GM18861 (cell line): ENCODE measurements at regions not wholly inside any gene's neighbourhood (a gene's known extent, or its start where the extent isn't known, plus 50 kb on each side); places are given as distances from the start of the nearest gene placed in this dataset.
"Not testable (repeated sequence)": the region's sequence is repeated elsewhere in the genome, so short reads cannot be mapped to it uniquely, and the experiment has no call there.

Experiments used
- ATAC-seq: cut with Tn5 transposase; IDR thresholded peaks from one replicate; pipeline ENCODE4 v1.9.1; 2021; ENCODE audit not compliant: unreplicated experiment

- ATAC-seq, result no peak
These were observed 405.9 kb upstream of the MAGEB16 start for GRCh38 chrX:35392232-35392631.

- no peak for ATAC-seq
These were observed 391.8 kb upstream of the MAGEB16 start for GRCh38 chrX:35406386-35406785.

- no peak for ATAC-seq
These were observed 381.4 kb upstream of the MAGEB16 start for GRCh38 chrX:35416782-35417181.

DNA sequence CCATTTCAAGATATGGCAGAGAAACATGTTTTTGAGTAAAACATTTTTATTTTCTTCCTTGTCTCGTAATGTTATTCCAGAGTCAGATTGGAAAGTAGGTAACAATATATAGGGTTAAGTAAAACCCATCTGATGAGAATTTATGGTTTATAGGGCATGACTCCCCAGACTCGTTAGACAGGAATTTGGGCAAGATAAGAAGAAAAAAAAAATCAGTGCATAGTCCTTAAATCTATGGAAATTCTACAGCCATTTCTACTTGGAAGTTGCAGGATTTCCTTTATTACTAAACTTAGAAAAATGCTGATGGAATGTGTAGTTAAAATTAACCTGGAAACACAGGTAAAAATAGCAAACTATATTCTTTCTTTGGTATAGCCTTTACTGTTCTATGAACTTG lies 366.1 kb upstream of the MAGEB16 start:
- ATAC-seq, result no peak

DNA sequence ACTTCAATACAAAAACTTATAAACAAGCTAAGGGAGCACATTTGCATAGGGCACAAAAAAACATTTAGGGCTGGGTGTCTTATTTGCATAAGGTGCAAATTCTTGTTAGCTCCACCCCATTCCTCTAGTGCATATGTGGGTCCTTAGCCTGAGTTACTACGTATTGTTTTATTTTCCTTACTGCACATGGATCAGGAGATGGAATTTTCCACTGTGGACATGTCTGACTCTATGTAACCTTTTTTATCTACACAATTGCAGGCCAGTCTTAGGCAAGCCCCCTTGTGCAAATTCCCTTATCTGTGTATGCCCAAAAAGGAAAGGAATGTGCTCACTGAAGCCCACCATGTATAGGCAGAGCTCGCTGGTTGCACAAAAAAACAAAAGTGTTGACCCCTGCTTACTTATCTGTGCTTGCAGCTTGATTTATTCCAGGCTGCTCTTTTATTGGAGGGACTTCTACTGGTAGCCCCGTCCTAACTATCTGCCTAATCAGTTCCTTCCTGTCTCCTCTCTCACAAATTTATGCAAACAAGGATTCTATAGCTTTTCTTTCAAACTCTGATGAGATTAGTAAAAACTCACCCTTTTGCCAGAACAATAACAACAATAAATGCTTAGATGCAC lies 359.0 kb upstream of the MAGEB16 start:
- ATAC-seq, result no peak

- ATAC-seq, result no peak
These were observed 358.4 kb upstream of the MAGEB16 start for GRCh38 chrX:35439692-35440091.

DNA sequence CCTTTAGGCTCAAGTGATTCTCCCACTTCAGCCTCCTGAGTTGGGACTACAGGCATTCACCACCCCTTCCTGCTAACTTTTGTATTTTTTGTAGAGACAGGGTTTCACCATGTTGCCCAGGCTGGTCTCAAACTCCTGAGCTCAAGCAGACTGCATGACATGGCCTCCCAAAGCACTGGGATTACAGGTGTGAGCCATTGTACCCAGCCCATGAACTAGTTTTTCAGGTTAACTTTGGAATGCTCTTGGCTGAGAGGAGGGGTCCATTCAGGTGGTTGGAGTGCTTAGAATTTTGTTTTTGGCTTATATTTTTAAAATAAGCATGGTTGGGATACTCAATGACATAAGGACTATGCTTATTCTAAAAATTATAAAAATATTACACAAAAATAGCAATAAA lies 355.7 kb upstream of the MAGEB16 start:
- no peak for ATAC-seq

DNA sequence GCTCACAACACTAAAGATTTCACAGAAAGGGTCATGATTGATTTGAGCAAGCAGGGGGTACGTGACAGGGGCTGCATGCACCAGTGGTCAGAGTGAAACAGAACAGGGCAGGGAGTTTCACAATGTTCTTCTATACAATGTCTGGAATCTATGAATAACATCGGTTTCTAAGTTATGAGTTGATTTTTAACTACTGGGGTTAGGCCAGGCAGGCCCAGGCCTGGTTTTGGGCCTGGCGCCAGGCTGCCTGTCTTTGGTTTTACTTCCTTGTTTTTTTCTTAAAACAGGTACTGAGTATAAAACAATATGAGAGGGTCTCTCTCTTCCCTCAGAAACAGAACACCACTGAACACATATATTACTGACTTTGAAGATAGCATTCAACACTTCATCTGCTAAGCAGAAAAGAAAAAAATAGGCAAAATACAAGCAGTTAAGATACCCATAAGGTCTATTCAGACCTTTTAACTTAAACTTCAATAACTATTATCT lies 355.0 kb upstream of the MAGEB16 start:
- peak; percentile 51 for ATAC-seq

DNA sequence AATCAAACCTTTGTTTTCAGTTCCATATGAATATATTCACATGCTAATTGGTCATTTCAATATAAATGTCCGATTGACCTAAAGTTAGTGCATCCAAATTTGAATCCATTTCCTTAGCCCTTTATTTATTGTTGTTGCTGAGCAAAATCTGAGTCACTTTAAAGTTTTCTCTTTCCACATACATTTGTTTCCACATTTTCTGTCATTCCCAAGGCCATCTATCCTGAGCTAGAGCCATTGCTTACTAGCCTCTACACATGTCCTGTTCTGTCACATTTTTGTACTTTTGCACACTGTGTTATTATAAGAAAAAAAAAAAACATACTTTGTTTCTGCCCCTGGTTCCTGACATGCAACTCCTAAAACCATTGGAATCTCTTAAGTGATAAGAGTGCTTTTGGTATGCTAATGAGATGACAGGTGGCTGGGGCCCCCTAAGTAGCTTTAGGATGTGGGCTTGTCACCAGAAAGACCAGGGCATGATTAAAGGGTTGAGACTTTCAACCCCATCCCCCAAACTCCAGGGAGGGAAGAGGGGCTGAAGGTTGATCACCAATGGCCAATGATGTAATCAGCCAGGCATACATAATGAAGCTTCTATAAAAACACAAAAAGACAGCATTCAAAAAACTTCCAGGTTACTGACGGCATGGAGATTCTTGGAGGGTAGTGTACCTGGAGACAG lies 353.3 kb upstream of the MAGEB16 start:
- ATAC-seq, result no peak

DNA sequence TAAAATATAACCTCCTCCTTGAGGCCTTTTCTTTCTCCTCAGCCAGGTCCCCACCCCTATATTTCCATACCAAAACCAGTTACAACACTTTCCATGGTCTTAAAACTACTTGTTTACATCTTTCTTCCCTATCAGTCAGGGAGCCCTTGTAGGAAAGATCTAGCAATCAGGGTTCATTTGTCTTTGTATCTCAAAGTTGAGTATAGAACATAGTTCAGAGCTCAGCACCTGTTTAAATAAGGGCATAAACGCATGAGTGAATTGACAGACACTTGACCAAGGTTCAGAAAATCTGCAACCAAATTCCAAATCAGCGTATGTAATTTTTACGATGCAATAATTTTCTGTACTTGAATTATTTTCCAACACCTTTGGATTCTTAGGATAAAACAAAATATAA lies 352.2 kb upstream of the MAGEB16 start:
- ATAC-seq, result no peak

GRCh38 chrX:35456891-35457290 lies 341.3 kb upstream of the MAGEB16 start:
- ATAC-seq, result no peak

DNA sequence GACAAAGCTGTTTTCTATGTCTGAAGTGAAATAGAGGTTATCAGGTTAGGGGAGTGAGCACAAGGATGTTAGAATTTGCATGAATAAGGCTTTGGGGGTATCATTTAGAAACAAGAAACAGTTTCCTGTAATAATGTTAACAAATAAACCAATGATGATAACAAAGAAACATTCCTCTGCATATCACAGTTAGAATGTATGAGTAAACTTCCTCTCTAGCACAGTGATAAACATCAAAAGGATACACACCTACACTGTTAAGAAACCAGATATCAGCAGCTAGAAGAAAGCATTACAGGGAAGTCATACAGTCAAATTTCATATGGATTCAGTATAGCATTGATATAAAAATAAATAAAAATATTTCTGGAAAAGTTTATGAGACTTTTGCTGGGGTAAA lies 340.0 kb upstream of the MAGEB16 start:
- peak; percentile 63 for ATAC-seq

GRCh38 chrX:35461164-35461563 lies 337.0 kb upstream of the MAGEB16 start:
- no peak for ATAC-seq

DNA sequence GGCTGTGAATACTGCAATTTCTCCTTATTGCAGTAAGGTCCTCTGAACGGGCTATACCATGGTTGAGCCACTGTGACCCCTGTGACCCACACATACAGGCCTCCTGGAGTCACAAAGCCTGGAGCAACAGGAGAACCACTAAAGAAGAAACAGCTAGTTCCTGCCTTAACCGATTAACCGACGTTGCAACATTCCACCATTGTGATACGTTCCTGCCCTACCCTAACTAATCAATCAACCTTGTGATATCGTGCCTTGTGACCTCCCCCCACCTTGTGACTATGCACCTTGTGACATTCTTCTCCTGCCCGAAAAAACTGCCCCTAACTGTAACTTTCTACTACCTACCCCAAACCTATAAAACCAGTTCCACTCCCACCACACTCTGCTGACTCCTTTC lies 301.5 kb upstream of the MAGEB16 start:
- not testable (repeated sequence) for ATAC-seq

- ATAC-seq, result not testable (repeated sequence)
These were observed 300.7 kb upstream of the MAGEB16 start for GRCh38 chrX:35497453-35497852.

DNA sequence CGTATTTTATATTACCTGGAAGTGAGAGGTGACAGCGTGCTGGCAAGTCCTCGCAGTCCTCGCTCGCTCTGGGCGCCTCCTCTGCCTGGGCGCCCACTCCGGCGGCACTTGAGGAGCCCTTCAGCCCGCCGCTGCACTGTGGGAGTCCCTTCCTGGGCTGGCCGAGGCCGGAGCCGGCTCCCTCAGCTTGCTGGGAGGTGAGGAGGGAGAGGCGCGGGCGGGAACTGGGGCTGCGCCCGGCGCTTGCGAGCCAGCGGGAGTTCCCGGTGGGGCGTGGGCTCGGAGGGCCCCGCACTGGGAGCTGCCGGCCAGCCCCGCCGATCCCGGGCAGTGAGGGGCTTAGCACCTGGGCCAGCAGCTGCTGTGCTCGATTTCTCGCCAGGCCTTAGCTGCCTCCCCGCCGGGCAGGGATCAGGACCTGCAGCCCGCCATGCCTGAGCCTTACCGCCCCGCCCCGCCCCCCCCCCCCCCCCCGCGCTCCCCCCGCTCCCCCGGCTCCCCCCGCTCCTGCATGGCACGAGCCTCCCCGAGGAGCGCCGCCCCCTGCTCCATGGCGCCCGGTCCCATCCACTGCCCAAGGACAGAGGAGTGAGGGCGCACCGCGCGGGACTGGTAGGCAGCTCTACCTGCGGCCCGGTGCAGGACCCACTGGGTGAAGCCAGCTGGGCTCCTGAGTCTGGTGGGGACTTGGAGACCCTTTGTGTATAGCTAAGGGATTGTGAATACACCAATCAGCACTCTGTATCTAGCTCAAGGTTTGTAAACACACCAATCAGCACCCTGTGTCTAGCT lies 298.9 kb upstream of the MAGEB16 start:
- ATAC-seq, result no peak

- no peak for ATAC-seq
These were observed 290.4 kb upstream of the MAGEB16 start for GRCh38 chrX:35507701-35508100.

GRCh38 chrX:35548003-35548402 lies 250.1 kb upstream of the MAGEB16 start:
- ATAC-seq, result not testable (repeated sequence)

DNA sequence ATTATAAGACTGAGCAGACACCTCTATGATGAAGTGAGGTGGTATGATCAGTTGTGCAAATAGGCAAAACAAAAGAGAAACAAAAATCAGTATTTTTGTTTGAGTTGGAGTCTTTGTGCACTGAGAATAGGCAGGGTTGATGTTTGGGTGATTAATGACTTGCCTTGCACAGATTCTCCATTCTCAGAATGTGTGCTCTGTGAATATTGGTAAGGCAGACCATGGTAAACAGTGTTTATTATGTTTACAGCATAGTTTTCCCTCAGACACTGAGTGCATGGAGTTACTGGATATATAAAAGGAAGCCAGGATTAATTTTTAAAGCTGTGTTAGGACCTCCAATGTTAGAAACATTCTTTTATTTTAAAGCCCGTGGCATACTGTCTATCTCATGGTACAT lies 240.2 kb upstream of the MAGEB16 start:
- ATAC-seq, result no peak

- ATAC-seq, result no peak
These were observed 236.2 kb upstream of the MAGEB16 start for GRCh38 chrX:35561985-35562384.

DNA sequence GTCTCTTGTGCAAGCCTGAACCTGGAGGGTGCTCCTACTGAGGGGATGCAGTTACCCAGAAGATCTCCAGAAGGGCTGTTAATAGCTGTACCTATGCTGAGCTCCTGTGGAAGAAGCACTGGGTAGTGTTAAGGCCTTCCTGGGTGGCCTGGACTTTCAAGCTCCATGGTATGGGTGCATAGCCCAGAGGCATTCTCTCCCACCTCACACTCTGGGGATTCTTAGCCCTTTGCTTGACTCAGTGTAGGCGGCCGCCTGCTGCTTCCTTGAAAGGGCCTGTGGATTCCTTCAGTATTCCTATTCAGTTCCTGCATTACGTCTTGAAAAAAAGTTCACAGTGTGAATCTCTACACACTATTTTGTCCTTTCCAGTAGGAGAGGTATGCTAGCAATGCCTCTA lies 235.7 kb upstream of the MAGEB16 start:
- no peak for ATAC-seq

DNA sequence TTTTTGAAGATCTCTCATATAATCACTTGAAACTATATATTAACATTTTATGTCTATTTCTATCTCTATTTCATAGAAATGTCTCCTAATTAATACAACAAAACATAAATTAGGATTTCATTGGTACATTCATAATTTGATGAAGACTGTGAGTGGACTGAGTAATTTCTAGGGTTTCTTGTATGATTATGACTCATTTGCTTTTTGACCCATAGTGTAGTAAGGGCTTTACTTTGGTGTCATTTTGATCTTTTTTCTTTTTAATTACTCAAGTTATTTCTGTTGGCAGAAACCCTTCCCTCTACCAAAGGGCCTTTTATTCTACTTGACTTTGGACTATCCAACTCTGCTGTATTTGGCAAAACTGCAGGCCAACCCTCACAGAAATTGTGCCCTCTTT lies 207.9 kb upstream of the MAGEB16 start:
- ATAC-seq, result no peak
